HepG2 (cell line): ENCODE measurements at regions not wholly inside any gene's neighbourhood (a gene's known extent, or its start where the extent isn't known, plus 50 kb on each side); places are given as distances from the start of the nearest gene placed in this dataset.
A peak's percentile ranks its signal among the peaks of the same experiment; 100 is the strongest.

ENCODE experiments used
- ATAC-seq: fragments of 200-7000 bp; cut with Tn5 transposase; 3 replicates; pipeline ENCODE4 v1.9.1; 2020; ENCODE audit warnings: mild to moderate bottlenecking, moderate library complexity
- BruUV-seq: library from RNA; stranded (reverse); fragments of 400-500 nt; replicated peaks from 2 replicates; lab custom pipeline; 2021; lab: Mats Ljungman, UMichigan
- CTCF ChIA-PET: fragments of 300-600 bp; formaldehyde crosslinking; extraction: SDS; loops from one replicate; lab custom pipeline; 2021; ENCODE audit warnings: low total read pairs, inconsistent platforms, low intra/inter-chr PET ratio; lab: Yijun Ruan, JAX
- POLR2A ChIA-PET: fragments of 350-600 bp; sonication (Branson Sonifier 250); formaldehyde crosslinking; loops from one replicate; lab custom pipeline; 2020; ENCODE audit warnings: antibody characterized with exemption, inconsistent platforms; lab: Yijun Ruan, JAX
- DNase-seq: peaks from one replicate; pipeline ENCODE4 v3.0.0-alpha.2; 2015; ENCODE audit warnings: low spot score
- FAIRE-seq: peaks from 3 replicates; lab custom pipeline; 2011; peaks lifted over from hg19 to GRCh38; lab: Jason Lieb, UNC
- H2AFZ ChIP-seq: one replicate; pipeline ENCODE4 v1.6.1; 2011; ENCODE audit warnings: low read length, inconsistent platforms
- H3K27ac ChIP-seq: fragments of 300-600 bp; 3 replicates; pipeline ENCODE4 v1.8.0; 2011; ENCODE audit warnings: mixed run types, mild to moderate bottlenecking, mixed read lengths, low read length, inconsistent platforms; ENCODE audit not compliant: insufficient read depth; ENCODE audit errors: extremely low read length
- H3K27me3 ChIP-seq, 2 experiments: fragments of 200-600 bp in 1 of 2; 2 replicates in 1 of 2; 3 replicates in 1 of 2; pipeline versions ENCODE4 v1.6.0 to v1.8.0; 2011; ENCODE audit warnings: low read length in 2 of 2, mild to moderate bottlenecking in 2 of 2, moderate library complexity in 2 of 2, inconsistent platforms in 1 of 2; ENCODE audit not compliant: insufficient read depth in 2 of 2, control insufficient read depth in 1 of 2
- H3K36me3 ChIP-seq, 2 experiments: fragments of 200-600 bp in 1 of 2; replicated peaks in 1 of 2; 2 replicates in 1 of 2; 3 replicates in 1 of 2; pipeline versions ENCODE4 v1.5.1 to v1.8.0; 2011; ENCODE audit warnings: low read length in 2 of 2, inconsistent platforms in 1 of 2; ENCODE audit not compliant: insufficient read depth in 2 of 2, control insufficient read depth in 1 of 2
- H3K4me1 ChIP-seq: 2 replicates; pipeline ENCODE4 v1.5.1; 2012; ENCODE audit warnings: low read length, inconsistent platforms; ENCODE audit not compliant: insufficient read depth
- H3K4me2 ChIP-seq: 2 replicates; pipeline ENCODE4 v1.6.0; 2011; ENCODE audit warnings: low read depth, low read length, inconsistent platforms
- H3K4me3 ChIP-seq, 3 experiments: fragments of 200-600 bp in 1 of 3; sonication (generic), shearing (Covaris generic) in 1 of 3; replicated peaks in 1 of 3; 2 replicates each; pipeline ENCODE4 v1.5.1; 2011 to 2016; ENCODE audit warnings: low read length in 3 of 3, inconsistent platforms in 2 of 3, low read depth in 2 of 3, mild to moderate bottlenecking in 2 of 3, control low read depth in 1 of 3, mixed read lengths in 1 of 3; ENCODE audit not compliant: insufficient read depth in 1 of 3
- H3K79me2 ChIP-seq: one replicate; pipeline ENCODE4 v1.6.1; 2011; ENCODE audit warnings: low read length, inconsistent platforms; ENCODE audit not compliant: insufficient read depth
- H3K9ac ChIP-seq: 2 replicates; pipeline ENCODE4 v1.6.0; 2011; ENCODE audit warnings: mild to moderate bottlenecking, low read depth, low read length, inconsistent platforms; ENCODE audit not compliant: insufficient read depth
- H3K9me3 ChIP-seq: 2 replicates; pipeline ENCODE4 v1.5.1; 2012; ENCODE audit warnings: mild to moderate bottlenecking, low read length
- H4K20me1 ChIP-seq: 2 replicates; pipeline ENCODE4 v1.6.0; 2011; ENCODE audit warnings: inconsistent platforms, mild to moderate bottlenecking, low read length, moderate library complexity; ENCODE audit not compliant: insufficient read depth
- RAD51 ChIP-seq: fragments of 450-650 bp; IDR thresholded peaks from 2 replicates; pipeline ENCODE4 v1.6.1; 2016; ENCODE audit warnings: borderline replicate concordance
- TMF1 ChIP-seq: sonication (generic); formaldehyde crosslinking; IDR thresholded peaks from 2 replicates; pipeline ENCODE4 v1.8.1; 2022; ENCODE audit warnings: low read depth, missing genetic modification reagents
- ZNF124 ChIP-seq: sonication (generic); formaldehyde crosslinking; IDR thresholded peaks from 2 replicates; pipeline ENCODE4 v1.4.0; 2020; ENCODE audit warnings: missing genetic modification reagents
- WGBS: methylation state at CpG from one replicate; pipeline ENCODE4 v1.1.6; 2017; ENCODE audit warnings: low lambda C conversion rate; 5-methylcytosine and 5-hydroxymethylcytosine counted together
- in situ Hi-C: cut with HindIII; loops from 2 replicates; pipeline ENCODE4 v1.10.0; 2017; ENCODE audit warnings: low pct_unique_long_range_greater_than_20kb; ENCODE audit not compliant: extremely low pct_ligation_motif_present
- intact Hi-C: fragments of 100-400 bp; cut with micrococcal nuclease; formaldehyde crosslinking; loops from one replicate; pipeline ENCODE4 v1.10.0; 2022; ENCODE audit not compliant: unreplicated experiment
- TF ChIP-seq, protein P1 (sequence below), 2 experiments: sonication (generic) in 1 of 2; formaldehyde crosslinking in 1 of 2; IDR thresholded peaks; 2 replicates each; pipeline versions ENCODE4 v1.5.1 to v1.6.1; 2011 to 2020; ENCODE audit warnings: borderline replicate concordance in 1 of 2, low read depth in 1 of 2, low read length in 1 of 2, mild to moderate bottlenecking in 1 of 2, missing genetic modification reagents in 1 of 2, moderate library complexity in 1 of 2
- TF ChIP-seq, protein P2 (sequence below): sonication (generic); formaldehyde crosslinking; IDR thresholded peaks from 2 replicates; pipeline ENCODE4 v1.4.0; 2020; ENCODE audit warnings: missing genetic modification reagents
- TF ChIP-seq, protein P3 (sequence below): sonication (generic); formaldehyde crosslinking; IDR thresholded peaks from 2 replicates; pipeline ENCODE4 v1.4.0; 2020; ENCODE audit warnings: mild to moderate bottlenecking, missing genetic modification reagents

DNA sequence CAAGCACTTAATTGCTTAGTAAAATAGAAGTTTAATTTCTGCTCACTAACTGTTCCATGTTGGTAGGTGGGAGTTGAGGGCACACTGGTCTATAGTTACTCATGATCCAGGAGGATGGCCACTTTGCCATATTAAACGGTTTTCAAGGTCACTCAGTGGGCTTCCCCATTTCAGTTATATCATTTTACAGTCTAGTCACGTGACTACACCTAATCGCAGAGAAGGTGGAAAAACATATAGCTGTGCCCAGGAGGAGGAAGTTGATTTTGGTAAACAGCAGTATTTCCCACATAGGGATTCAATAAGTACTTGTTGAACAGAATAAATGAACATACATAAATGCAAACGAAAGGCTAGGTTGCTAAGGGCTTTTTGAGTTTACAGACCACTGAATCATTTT, 541.1 kb upstream of the CAMK1G start:
- TF ChIP-seq, protein P1, sequence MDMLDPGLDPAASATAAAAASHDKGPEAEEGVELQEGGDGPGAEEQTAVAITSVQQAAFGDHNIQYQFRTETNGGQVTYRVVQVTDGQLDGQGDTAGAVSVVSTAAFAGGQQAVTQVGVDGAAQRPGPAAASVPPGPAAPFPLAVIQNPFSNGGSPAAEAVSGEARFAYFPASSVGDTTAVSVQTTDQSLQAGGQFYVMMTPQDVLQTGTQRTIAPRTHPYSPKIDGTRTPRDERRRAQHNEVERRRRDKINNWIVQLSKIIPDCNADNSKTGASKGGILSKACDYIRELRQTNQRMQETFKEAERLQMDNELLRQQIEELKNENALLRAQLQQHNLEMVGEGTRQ (IDR thresholded peaks at IDR 0.05; ENCODE audit: low read depth, low read length) = peak; percentile 32; the same call in 1 of the 2 replicates
- TF ChIP-seq, protein P1 (CRISPR knock-in tag; IDR thresholded peaks at IDR 0.05; ENCODE audit: borderline replicate concordance) = no peak
- TF ChIP-seq, protein P2, sequence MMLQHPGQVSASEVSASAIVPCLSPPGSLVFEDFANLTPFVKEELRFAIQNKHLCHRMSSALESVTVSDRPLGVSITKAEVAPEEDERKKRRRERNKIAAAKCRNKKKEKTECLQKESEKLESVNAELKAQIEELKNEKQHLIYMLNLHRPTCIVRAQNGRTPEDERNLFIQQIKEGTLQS (CRISPR knock-in tag) = no peak
- peak; percentile 80 for TF ChIP-seq RAD51
- no peak overlapping the region for H3K4me3 ChIP-seq
- in situ Hi-C loops = no loop called here
- POLR2A ChIA-PET = no interaction called here
- H3K27ac ChIP-seq = no peak overlapping the region
- no TSS peak for BruUV-seq
- CTCF ChIA-PET = no interaction called here
- no peaks in the 10 kb centered on the region for H3K4me1 ChIP-seq
- DNase-seq (no peak), FAIRE-seq (no peak), ATAC-seq (no peak)
- H3K4me2 ChIP-seq = no peak overlapping the region
- H3K27me3 ChIP-seq = no peaks in the 10 kb centered on the region
- H2AFZ ChIP-seq = no peak overlapping the region
- intact Hi-C loops = no loop called here
- no peaks in the 10 kb centered on the region for H3K36me3 ChIP-seq
- 0% methylated on average over 4 of the region's 4 CpGs for WGBS
- peaks cover 9% of the 10 kb centered on the region; the same call in 1 of the 2 replicates for H3K9me3 ChIP-seq
- no peaks in the 10 kb centered on the region for H3K79me2 ChIP-seq
- H3K9ac ChIP-seq = no peak overlapping the region
- no peaks in the 10 kb centered on the region for H4K20me1 ChIP-seq

DNA sequence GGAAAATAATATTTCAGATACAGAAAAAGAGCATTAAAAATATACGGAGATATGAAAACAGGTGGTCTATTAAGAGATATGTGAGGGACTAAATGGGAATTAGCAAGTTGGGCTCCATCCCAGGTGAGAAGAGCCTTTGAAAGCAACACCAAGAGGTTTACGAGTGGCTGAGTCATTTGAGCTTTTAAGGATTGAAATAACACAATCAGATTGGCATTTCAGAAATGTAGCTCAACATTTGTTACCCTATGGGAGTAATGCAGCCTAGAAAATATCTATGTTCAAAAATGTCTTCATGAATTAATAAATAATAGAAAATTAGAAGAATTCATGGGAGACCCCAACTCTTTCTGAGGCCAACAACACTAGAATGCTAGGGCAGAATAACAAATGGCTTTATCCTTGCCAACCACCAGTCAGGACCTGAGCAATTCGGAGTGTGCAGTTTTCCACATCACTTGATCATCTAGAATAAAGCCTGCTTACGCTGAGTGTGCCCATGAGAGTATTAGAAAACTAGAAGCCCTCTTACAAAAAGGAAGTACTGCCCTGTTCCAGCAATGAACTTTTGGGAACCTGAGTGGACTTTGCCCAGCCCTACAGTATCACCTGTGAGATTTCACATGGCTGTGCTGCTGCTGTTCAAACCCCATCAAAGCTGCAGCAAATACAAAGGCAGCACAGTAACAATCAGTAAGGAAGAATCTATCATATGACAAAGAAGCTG, 538.0 kb upstream of the CAMK1G start:
- DNase-seq (no peak), ATAC-seq (no peak), FAIRE-seq (no peak)
- Histone ChIP-seq H3K79me2 (no peaks in the 10 kb centered on the region), H3K9me3 (peaks cover 9% of the 10 kb centered on the region; the same call in 1 of the 2 replicates), H3K4me2 (no peak overlapping the region), H3K4me1 (no peaks in the 10 kb centered on the region), H3K27me3 (no peaks in the 10 kb centered on the region), H3K4me3 (no peak overlapping the region), H3K27ac (no peak overlapping the region), H2AFZ (no peak overlapping the region), H3K9ac (no peak overlapping the region), H4K20me1 (no peaks in the 10 kb centered on the region), H3K36me3 (no peaks in the 10 kb centered on the region)
- intact Hi-C loops = no loop called here
- WGBS = 11% methylated on average over 4 of the region's 4 CpGs
- BruUV-seq = no TSS peak
- ChIA-PET POLR2A (no interaction called here), CTCF (no interaction called here)
- in situ Hi-C loops = no loop called here
- TF ChIP-seq, protein P3, sequence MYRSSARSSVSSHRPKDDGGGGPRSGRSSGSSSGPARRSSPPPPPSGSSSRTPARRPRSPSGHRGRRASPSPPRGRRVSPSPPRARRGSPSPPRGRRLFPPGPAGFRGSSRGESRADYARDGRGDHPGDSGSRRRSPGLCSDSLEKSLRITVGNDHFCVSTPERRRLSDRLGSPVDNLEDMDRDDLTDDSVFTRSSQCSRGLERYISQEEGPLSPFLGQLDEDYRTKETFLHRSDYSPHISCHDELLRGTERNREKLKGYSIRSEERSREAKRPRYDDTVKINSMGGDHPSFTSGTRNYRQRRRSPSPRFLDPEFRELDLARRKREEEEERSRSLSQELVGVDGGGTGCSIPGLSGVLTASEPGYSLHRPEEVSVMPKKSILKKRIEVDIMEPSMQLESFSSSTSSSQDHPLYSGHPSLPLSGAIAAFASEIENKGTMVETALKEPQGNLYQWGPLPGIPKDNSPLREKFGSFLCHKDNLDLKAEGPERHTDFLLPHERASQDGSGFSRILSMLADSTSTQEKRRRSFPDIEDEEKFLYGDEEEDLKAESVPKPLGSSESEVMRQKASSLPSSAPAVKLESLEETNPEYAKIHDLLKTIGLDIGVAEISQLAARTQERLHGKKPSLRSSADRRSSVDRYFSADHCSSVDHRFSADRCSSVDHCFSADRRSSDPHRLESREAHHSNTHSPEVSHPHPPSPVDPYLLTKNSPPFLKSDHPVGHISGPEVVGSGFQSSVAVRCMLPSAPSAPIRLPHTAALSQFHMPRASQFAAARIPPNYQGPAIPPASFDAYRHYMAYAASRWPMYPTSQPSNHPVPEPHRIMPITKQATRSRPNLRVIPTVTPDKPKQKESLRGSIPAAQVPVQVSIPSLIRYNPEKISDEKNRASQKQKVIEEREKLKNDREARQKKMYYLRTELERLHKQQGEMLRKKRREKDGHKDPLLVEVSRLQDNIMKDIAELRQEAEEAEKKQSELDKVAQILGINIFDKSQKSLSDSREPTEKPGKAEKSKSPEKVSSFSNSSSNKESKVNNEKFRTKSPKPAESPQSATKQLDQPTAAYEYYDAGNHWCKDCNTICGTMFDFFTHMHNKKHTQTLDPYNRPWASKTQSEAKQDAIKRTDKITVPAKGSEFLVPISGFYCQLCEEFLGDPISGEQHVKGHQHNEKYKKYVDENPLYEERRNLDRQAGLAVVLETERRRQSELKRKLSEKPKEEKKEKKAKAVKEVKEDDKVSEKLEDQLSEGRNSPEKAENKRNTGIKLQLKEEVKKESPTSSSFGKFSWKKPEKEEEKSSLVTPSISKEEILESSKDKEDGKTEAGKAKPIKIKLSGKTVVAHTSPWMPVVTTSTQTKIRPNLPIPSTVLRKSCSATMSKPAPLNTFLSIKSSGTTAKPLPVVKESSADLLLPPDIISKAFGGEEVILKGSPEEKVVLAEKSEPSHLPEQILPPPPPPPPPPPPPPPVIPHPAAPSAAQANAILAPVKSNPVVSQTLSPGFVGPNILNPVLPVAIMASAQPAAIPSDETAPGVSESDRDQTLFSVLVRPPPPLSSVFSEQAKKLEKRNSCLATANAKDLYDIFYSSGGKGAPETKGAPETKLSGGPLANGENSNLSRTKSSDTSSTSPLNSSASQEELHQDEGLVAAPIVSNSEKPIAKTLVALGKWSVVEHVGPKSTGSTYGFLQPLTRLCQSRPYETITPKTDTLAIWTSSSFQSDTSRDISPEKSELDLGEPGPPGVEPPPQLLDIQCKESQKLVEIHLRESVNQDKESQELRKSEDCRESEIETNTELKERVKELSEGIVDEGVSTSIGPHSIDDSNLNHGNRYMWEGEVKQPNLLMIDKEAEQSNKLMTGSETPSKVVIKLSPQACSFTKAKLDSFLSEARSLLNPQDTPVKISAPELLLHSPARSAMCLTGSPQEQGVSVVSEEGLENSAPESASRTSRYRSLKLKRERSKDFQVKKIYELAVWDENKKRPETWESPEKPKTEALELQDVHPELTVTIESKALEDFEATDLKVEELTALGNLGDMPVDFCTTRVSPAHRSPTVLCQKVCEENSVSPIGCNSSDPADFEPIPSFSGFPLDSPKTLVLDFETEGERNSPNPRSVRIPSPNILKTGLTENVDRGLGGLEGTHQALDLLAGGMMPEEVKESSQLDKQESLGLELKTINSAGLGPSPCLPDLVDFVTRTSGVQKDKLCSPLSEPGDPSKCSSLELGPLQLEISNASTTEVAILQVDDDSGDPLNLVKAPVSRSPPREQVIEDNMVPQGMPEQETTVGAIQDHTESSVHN (CRISPR knock-in tag) = no peak
- TF ChIP-seq ZNF124 (no peak), TMF1 (CRISPR knock-in tag) (no peak)
